GM10266 (cell line): ENCODE measurements at regions not wholly inside any gene's neighbourhood (a gene's known extent, or its start where the extent isn't known, plus 50 kb on each side); places are given as distances from the start of the nearest gene placed in this dataset.

ENCODE experiments used
- DNase-seq: peaks from one replicate; pipeline ENCODE4 v3.0.0; 2012; ENCODE audit errors: extremely low spot score
- TF ChIP-seq, protein P1 (sequence below): IDR thresholded peaks from 2 replicates; pipeline ENCODE4 v1.5.1; 2012; ENCODE audit warnings: mild to moderate bottlenecking, low read depth; ENCODE audit not compliant: control insufficient read depth, insufficient read depth; ENCODE audit errors: missing control alignments

DNA sequence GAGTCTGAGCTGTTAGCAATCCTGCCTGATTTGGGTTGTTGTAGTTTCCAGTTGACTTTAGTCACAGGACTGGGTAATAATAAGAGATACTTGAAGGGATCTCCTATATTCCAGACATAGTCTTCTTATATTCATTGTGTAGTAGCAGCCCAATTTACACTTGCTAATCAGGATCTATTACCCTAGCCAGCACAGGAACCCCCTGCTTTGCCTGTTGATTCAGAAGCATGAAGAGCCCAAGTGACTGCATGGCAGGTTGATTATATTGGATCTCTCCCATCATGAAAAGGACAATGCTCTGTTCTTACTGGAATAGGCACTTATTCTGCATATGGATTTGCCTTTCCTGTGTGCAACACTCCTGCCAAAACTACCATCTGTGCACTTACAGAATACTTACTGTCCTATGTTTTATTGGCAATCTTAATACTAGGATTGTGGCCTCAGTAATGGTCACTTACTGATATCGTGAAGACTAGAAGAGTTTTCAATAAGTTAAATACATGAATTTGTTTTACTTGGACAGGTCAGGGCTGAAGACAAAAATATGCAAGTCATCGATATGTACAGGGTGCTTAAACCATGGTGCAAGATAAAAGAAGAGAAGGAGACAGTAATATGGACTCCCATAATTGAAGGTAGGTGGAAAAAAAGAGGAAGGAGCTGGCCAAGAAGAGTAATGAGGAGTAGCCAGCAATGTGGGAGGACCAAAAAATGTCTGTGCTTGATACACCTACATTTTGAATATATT, 304.1 kb downstream of the MCTP2 start:
- no peak for DNase-seq
- TF ChIP-seq, protein P1, sequence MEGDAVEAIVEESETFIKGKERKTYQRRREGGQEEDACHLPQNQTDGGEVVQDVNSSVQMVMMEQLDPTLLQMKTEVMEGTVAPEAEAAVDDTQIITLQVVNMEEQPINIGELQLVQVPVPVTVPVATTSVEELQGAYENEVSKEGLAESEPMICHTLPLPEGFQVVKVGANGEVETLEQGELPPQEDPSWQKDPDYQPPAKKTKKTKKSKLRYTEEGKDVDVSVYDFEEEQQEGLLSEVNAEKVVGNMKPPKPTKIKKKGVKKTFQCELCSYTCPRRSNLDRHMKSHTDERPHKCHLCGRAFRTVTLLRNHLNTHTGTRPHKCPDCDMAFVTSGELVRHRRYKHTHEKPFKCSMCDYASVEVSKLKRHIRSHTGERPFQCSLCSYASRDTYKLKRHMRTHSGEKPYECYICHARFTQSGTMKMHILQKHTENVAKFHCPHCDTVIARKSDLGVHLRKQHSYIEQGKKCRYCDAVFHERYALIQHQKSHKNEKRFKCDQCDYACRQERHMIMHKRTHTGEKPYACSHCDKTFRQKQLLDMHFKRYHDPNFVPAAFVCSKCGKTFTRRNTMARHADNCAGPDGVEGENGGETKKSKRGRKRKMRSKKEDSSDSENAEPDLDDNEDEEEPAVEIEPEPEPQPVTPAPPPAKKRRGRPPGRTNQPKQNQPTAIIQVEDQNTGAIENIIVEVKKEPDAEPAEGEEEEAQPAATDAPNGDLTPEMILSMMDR: no peak

DNA sequence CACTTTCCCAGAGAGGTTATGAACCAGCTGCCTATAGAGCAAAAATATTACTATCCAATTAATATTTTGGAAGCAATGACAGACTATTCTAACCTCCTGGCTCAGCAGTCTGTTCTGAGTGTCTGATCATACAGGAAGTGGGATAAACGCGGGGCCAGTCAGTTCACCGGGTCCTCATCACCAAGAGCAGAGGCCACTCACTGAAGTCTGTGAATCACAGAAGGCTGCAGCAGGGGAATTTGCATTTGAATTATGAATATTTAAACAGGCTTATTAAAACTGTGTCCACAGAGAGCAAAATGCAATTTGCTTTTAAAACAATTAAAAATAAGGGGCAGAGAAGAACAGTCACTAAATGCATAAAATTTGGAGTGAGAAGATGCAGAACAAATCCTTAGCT, 305.2 kb downstream of the MCTP2 start:
- TF ChIP-seq, protein P1: no peak
- no peak for DNase-seq

DNA sequence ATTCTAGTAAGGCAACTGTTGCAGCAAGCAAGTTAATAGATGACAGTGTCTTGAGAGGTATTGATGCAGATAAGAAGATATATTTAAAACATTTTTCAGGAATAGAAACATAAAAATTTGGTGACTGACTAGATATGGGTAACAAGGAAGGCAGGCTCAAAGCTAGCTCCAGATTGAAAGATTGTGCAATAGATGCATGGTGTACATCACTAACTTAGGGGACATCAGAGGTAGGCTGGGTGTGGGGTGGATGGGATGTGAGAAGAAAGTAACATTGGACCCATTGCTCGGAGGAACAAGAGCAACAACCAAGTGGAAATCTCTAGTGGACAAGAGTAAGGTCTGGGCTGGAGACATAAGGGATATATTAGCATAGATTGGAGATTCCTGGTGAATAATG, 306.9 kb downstream of the MCTP2 start:
- TF ChIP-seq, protein P1: no peak
- DNase-seq: no peak

DNA sequence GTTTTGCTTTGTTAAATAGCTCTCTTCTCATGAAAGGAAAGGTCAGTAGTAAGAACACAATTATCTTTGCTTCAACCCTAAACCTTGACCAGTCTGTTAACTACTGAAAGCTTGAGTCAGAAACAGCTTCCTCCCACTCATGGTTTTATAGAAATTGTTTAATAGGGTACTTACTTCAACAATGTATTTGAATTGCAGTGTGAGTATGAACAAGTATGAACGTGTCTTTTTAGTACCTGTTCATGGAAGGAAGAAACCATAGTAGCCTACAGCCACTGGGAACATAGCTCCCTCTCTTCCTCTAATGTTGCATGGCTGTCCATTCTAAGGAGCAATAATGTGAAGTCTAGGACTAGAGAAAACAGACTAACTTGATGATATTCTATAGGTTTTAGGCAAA, 311.0 kb downstream of the MCTP2 start:
- no peak for DNase-seq
- TF ChIP-seq, protein P1: no peak

DNA sequence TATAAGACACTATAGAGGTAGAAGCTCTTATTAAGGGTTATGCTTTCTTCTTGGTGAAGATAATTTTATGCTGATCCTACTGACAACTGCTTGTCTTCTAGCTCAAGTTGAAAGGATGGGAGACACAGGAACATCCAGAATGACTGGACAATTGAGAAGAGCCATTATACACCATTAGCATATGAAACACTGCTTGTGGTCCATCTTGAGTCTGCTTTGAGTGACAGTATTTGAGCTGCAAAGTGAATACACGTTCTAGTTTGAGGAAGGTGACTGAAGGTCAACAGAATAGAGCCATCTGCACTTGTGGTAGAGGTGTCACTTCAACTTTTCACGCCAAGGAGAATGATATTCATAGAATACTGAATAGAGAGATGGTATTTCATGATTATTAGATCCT, 315.4 kb downstream of the MCTP2 start:
- DNase-seq: no peak

DNA sequence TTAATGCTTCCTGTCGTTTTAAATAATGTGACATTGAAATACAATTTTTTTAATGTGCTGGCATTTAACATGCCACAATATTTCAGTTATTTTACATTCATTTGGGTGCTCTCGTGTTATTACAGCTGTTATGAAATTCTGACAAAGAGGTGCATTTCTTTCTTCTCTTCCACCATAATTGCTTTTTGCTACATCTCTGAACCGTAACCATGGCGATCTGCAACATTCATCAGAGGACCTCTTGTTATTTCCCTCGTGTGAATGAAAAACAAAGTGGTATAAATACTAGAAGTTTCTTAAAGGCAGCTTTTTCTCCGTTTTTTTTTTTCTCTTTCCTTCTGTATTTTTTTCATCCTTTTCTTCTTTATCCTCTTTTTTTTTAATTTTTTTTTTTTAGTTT, 316.4 kb downstream of the MCTP2 start:
- TF ChIP-seq, protein P1: no peak
- DNase-seq: no peak

More for the DNA sequence above, 315.4 kb downstream of the MCTP2 start:
- TF ChIP-seq, protein P1: no peak

DNA sequence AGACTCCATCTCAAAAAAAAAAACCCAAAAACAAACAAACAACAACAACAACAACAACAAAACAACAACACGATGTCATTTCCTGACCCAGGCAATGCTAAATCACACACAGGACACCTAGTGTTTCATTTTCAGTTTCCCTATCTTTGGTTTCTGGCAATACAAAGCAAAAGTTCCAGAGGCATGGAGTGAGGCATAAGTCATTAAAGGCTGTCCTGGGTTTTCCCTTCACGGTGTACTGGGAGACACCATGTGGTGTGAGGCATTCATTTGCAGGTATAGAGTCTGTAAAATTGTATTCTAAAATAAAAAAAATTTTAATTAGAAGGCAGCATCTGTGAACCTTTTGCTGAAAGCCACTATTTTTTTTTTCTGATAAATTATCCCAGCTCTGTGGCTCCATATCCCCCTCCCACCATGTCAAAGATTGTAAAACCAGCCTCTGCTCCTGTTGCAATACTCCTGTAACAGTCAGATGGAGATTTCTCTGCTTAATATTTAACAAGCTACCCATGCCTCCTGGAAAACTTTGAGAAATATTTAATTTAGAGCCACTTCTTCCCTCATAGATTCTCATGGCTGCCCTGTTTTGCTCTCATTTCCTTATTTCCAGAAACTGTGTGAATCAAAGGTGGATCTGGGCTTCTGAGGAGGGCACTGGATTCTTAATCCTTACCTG, 324.6 kb downstream of the MCTP2 start:
- DNase-seq: no peak
- TF ChIP-seq, protein P1: no peak
